CMK (cell line): ENCODE measurements at regions not wholly inside any gene's neighbourhood (a gene's known extent, or its start where the extent isn't known, plus 50 kb on each side); places are given as distances from the start of the nearest gene placed in this dataset.

Source experiments
- DNase-seq: peaks from one replicate; pipeline ENCODE4 v3.0.0-alpha.2; 2010; ENCODE audit warnings: low read depth

- no peak for DNase-seq
Observed at GRCh38 chr5:67297802-67298532, 101.4 kb upstream of the CD180 start.

- DNase-seq, result no peak
Observed at GRCh38 chr5:67297376-67297775, 100.8 kb upstream of the CD180 start.

GRCh38 chr5:67294266-67294938, 97.8 kb upstream of the CD180 start:
- no peak for DNase-seq

- DNase-seq, result no peak
Observed at GRCh38 chr5:67293226-67293625, 96.6 kb upstream of the CD180 start.

GRCh38 chr5:67292201-67292940, 95.8 kb upstream of the CD180 start:
- DNase-seq, result no peak

GRCh38 chr5:67291671-67292070, 95.1 kb upstream of the CD180 start:
- no peak for DNase-seq

GRCh38 chr5:67291066-67291465, 94.5 kb upstream of the CD180 start:
- DNase-seq, result no peak

- no peak for DNase-seq
Observed at GRCh38 chr5:67290655-67291054, 94.1 kb upstream of the CD180 start.

GRCh38 chr5:67289763-67290521, 93.3 kb upstream of the CD180 start:
- no peak for DNase-seq

GRCh38 chr5:67287510-67288268, 91.1 kb upstream of the CD180 start:
- DNase-seq, result no peak

- DNase-seq, result no peak
Observed at GRCh38 chr5:67286006-67286405, 89.4 kb upstream of the CD180 start.

- DNase-seq, result no peak
Observed at GRCh38 chr5:67283988-67284487, 87.4 kb upstream of the CD180 start.

- DNase-seq, result no peak
Observed at GRCh38 chr5:67283275-67283987, 86.8 kb upstream of the CD180 start.

- DNase-seq, result no peak
Observed at GRCh38 chr5:67281874-67282273, 85.3 kb upstream of the CD180 start.

GRCh38 chr5:67273689-67274356, 77.2 kb upstream of the CD180 start:
- no peak for DNase-seq

GRCh38 chr5:67272453-67273130, 76.0 kb upstream of the CD180 start:
- DNase-seq, result no peak

- no peak for DNase-seq
Observed at GRCh38 chr5:67268231-67269021, 71.8 kb upstream of the CD180 start.

GRCh38 chr5:67267512-67268216, 71.1 kb upstream of the CD180 start:
- no peak for DNase-seq
